Panc1 (cell line): ENCODE measurements at regions not wholly inside any gene's neighbourhood (a gene's known extent, or its start where the extent isn't known, plus 50 kb on each side); places are given as distances from the start of the nearest gene placed in this dataset.

ENCODE experiments used
- ATAC-seq: fragments of 200-7000 bp; cut with Tn5 transposase; 2 replicates; pipeline ENCODE4 v1.9.1; 2020; ENCODE audit warnings: mild to moderate bottlenecking, moderate library complexity
- BruUV-seq: library from RNA; stranded (reverse); fragments of 400-500 nt; replicated peaks from 2 replicates; lab custom pipeline; 2021; lab: Mats Ljungman, UMichigan
- CTCF ChIA-PET: fragments of 300-600 bp; sonication (Branson Sonifier 250); formaldehyde crosslinking; loops from one replicate; lab custom pipeline; 2022; ENCODE audit warnings: antibody characterized with exemption; lab: Charles Lee
- POLR2A ChIA-PET: fragments of 300-600 bp; sonication (Branson Sonifier 250); formaldehyde crosslinking; loops from one replicate; lab custom pipeline; 2022; ENCODE audit warnings: antibody characterized with exemption; lab: Charles Lee
- DNase-seq: peaks from one replicate; pipeline ENCODE4 v3.0.0-alpha.2; 2010; ENCODE audit warnings: low read depth, low spot score
- H3K27ac ChIP-seq: 2 replicates; pipeline ENCODE4 v1.5.1; 2011; ENCODE audit warnings: mild to moderate bottlenecking, low read length, inconsistent platforms
- H3K27me3 ChIP-seq: fragments of 200-500 bp; sonication (Bioruptor generic); 2 replicates; pipeline ENCODE4 v1.6.0; 2014; ENCODE audit warnings: low read length, inconsistent platforms; ENCODE audit not compliant: control insufficient read depth, insufficient read depth
- H3K36me3 ChIP-seq: fragments of 200-500 bp; sonication (Bioruptor generic); 2 replicates; pipeline ENCODE4 v1.5.1; 2014; ENCODE audit warnings: inconsistent platforms, mild to moderate bottlenecking, low read length, moderate library complexity; ENCODE audit not compliant: control insufficient read depth, insufficient read depth
- H3K4me1 ChIP-seq: 2 replicates; pipeline ENCODE4 v1.5.1; 2011; ENCODE audit warnings: inconsistent platforms, mild to moderate bottlenecking, low read length, moderate library complexity; ENCODE audit not compliant: control insufficient read depth, insufficient read depth
- H3K4me3 ChIP-seq, 2 experiments: 2 replicates each; pipeline ENCODE4 v1.5.1; 2011 to 2012; ENCODE audit warnings: low read depth in 2 of 2, low read length in 2 of 2, mild to moderate bottlenecking in 2 of 2, inconsistent platforms in 1 of 2, moderate library complexity in 1 of 2
- H3K9me3 ChIP-seq: fragments of 200-500 bp; sonication (Bioruptor generic); 2 replicates; pipeline ENCODE4 v1.5.1; 2014; ENCODE audit warnings: low read depth, mild to moderate bottlenecking, inconsistent platforms, low read length, moderate library complexity; ENCODE audit not compliant: control insufficient read depth, insufficient read depth
- POLR2AphosphoS5 ChIP-seq: IDR thresholded peaks from 2 replicates; pipeline ENCODE4 v1.6.1; 2012; ENCODE audit warnings: mild to moderate bottlenecking, low read depth, low read length, moderate library complexity
- SIN3A ChIP-seq: IDR thresholded peaks from 2 replicates; pipeline ENCODE4 v1.6.1; 2012; ENCODE audit warnings: low read depth, mild to moderate bottlenecking, low read length, moderate library complexity, borderline replicate concordance; ENCODE audit not compliant: insufficient read depth
- TCF7L2 ChIP-seq: IDR thresholded peaks from 2 replicates; pipeline ENCODE4 v1.6.1; 2011; ENCODE audit warnings: mild to moderate bottlenecking, low read depth, low read length, inconsistent platforms
- in situ Hi-C: cut with HindIII; loops from 2 replicates; pipeline ENCODE4 v1.10.0; 2016; ENCODE audit warnings: low sequenced_read_pairs, low pct_unique_long_range_greater_than_20kb
- intact Hi-C: fragments of 100-400 bp; cut with micrococcal nuclease; formaldehyde crosslinking; loops from one replicate; pipeline ENCODE4 v1.10.0; 2022; ENCODE audit not compliant: unreplicated experiment
- TF ChIP-seq, protein P1 (sequence below), 2 experiments: IDR thresholded peaks; 2 replicates each; pipeline ENCODE4 v1.6.1; 2011 to 2012; ENCODE audit warnings: low read depth in 2 of 2, control low read depth in 1 of 2, low read length in 1 of 2, mild to moderate bottlenecking in 1 of 2, moderate library complexity in 1 of 2; ENCODE audit not compliant: insufficient read depth in 1 of 2
- TF ChIP-seq, protein P2 (sequence below): fragments of 450-650 bp; IDR thresholded peaks from 2 replicates; pipeline ENCODE4 v1.5.1; 2017; ENCODE audit warnings: mild to moderate bottlenecking

DNA sequence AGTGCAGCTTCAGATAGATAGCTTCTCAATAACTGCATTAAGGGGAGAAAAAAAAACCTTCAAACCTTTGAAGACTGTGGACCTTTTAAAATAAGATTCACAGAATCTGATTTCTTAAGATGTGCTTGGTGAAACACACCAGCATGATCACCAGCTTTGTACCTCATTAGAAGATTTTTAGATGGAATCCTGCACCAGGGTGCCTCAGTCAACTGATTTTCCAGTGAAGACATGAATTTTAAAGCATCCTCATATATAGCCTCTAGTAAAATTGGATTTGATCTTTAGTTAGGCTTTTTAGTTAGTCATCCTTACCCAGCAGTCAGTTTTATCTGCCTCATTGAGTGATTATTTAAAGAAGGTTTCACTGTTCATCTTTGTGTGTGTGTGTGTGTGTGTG lies 208.6 kb upstream of the DEPDC1 start:
- no peaks in the 10 kb centered on the region for H3K27me3 ChIP-seq
- H3K9me3 ChIP-seq: no peaks in the 10 kb centered on the region
- ATAC-seq (no peak), DNase-seq (no peak)
- H3K36me3 ChIP-seq: no peaks in the 10 kb centered on the region
- ChIA-PET POLR2A (no interaction called here), CTCF (no interaction called here)
- BruUV-seq: no TSS peak
- intact Hi-C loops (no loop called here), in situ Hi-C loops (no loop called here)
- H3K4me3 ChIP-seq: no peak overlapping the region
- no peak overlapping the region for H3K27ac ChIP-seq
- no peak for TF ChIP-seq TCF7L2
- no peak for TF ChIP-seq SIN3A
- TF ChIP-seq, protein P1, sequence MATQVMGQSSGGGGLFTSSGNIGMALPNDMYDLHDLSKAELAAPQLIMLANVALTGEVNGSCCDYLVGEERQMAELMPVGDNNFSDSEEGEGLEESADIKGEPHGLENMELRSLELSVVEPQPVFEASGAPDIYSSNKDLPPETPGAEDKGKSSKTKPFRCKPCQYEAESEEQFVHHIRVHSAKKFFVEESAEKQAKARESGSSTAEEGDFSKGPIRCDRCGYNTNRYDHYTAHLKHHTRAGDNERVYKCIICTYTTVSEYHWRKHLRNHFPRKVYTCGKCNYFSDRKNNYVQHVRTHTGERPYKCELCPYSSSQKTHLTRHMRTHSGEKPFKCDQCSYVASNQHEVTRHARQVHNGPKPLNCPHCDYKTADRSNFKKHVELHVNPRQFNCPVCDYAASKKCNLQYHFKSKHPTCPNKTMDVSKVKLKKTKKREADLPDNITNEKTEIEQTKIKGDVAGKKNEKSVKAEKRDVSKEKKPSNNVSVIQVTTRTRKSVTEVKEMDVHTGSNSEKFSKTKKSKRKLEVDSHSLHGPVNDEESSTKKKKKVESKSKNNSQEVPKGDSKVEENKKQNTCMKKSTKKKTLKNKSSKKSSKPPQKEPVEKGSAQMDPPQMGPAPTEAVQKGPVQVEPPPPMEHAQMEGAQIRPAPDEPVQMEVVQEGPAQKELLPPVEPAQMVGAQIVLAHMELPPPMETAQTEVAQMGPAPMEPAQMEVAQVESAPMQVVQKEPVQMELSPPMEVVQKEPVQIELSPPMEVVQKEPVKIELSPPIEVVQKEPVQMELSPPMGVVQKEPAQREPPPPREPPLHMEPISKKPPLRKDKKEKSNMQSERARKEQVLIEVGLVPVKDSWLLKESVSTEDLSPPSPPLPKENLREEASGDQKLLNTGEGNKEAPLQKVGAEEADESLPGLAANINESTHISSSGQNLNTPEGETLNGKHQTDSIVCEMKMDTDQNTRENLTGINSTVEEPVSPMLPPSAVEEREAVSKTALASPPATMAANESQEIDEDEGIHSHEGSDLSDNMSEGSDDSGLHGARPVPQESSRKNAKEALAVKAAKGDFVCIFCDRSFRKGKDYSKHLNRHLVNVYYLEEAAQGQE (IDR thresholded peaks at IDR 0.05; ENCODE audit: insufficient read depth in 1 of 2, low read depth in 2 of 2, low read length in 1 of 2): no peak
- TF ChIP-seq, protein P2, sequence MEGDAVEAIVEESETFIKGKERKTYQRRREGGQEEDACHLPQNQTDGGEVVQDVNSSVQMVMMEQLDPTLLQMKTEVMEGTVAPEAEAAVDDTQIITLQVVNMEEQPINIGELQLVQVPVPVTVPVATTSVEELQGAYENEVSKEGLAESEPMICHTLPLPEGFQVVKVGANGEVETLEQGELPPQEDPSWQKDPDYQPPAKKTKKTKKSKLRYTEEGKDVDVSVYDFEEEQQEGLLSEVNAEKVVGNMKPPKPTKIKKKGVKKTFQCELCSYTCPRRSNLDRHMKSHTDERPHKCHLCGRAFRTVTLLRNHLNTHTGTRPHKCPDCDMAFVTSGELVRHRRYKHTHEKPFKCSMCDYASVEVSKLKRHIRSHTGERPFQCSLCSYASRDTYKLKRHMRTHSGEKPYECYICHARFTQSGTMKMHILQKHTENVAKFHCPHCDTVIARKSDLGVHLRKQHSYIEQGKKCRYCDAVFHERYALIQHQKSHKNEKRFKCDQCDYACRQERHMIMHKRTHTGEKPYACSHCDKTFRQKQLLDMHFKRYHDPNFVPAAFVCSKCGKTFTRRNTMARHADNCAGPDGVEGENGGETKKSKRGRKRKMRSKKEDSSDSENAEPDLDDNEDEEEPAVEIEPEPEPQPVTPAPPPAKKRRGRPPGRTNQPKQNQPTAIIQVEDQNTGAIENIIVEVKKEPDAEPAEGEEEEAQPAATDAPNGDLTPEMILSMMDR: no peak
- no peak for TF ChIP-seq POLR2AphosphoS5
- H3K4me1 ChIP-seq: no peaks in the 10 kb centered on the region

DNA sequence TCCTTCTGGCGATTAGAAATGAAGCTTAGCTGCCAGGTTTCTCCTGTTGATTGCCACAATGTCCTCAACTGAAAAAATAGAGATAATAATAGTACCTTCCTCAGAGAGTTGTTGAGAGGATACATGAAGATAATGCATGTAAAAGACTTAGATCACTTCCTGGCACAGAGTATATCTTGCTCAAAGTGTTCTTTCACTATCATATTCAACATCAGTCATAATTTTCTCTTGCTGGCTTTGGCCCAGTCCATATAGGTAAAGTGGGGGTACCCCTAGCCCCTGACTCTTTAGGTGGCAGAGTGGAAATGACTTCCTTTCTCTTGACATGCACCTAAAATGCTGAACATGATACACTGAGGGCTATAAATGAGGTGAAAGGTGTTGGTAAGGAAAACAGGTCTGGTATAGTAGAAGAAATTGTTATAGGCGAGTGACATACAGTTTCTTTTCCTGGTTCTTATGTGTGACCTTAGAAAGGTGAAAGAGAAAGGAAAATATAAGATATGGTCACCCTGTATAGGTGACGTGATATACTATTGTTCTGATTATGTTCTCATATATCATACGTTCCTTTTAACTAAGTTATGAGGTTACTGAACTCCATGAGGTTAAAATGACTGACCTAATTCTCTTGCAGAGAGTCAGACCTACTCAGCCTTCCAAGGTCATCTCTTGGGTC lies 209.9 kb upstream of the DEPDC1 start:
- Histone ChIP-seq H3K9me3 (no peaks in the 10 kb centered on the region), H3K4me3 (no peak overlapping the region), H3K36me3 (no peaks in the 10 kb centered on the region), H3K27me3 (no peaks in the 10 kb centered on the region), H3K4me1 (no peaks in the 10 kb centered on the region), H3K27ac (no peak overlapping the region)
- intact Hi-C loops (no loop called here), in situ Hi-C loops (no loop called here)
- ChIA-PET POLR2A (no interaction called here), CTCF (no interaction called here)
- no TSS peak for BruUV-seq
- TF ChIP-seq TCF7L2: no peak
- TF ChIP-seq, protein P2: no peak
- no peak for TF ChIP-seq SIN3A
- TF ChIP-seq, protein P1 (IDR thresholded peaks at IDR 0.05; ENCODE audit: insufficient read depth in 1 of 2, low read depth in 2 of 2, low read length in 1 of 2): no peak
- no peak for TF ChIP-seq POLR2AphosphoS5
- no peak for ATAC-seq
- no peak for DNase-seq
